GM21528 (cell line): ENCODE measurements at regions not wholly inside any gene's neighbourhood (a gene's known extent, or its start where the extent isn't known, plus 50 kb on each side); places are given as distances from the start of the nearest gene placed in this dataset.
A peak's percentile ranks its signal among the peaks of the same experiment; 100 is the strongest.

Experiments
- ATAC-seq: cut with Tn5 transposase; IDR thresholded peaks from one replicate; pipeline ENCODE4 v1.9.1; 2021; ENCODE audit warnings: mild to moderate bottlenecking, moderate library complexity; ENCODE audit not compliant: unreplicated experiment, low FRiP score

DNA sequence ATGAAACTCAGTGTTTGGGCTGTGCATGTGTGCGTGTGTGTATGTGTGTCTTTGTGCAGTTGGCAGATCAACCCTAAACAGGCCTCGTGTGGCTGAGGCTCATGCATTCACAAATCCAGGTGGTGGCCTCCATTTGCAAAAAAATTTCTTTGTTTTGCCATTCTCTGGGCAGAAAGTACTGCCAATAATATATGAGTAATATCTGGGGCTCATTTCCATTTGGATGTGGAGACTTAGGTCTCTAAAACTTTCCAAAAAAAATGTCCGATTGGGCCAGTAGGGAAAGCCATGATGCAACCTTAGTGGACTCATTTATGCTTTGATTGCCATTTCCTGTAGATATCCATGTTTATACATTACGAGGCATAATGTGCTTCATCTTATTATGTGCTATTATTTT, 77.9 kb upstream of the RPS23 start:
- ATAC-seq, result no peak

DNA sequence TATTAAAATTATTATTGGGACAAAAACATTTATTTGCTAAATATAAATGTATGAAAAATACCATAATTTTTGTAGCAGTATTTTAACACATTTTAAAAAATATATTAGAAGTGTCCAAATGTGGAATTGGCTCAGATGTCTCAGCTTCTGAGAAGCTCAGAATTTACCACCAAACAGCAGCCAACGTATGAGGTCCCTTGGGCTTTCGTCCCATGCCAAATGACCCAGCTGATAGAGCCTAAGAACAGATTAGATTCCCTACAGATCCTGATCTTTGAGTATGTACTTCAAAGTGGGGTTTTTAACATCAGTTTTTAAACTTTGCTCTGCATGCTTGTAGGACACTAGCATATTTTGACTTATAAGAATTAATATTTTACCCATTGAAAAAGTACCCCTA, 77.3 kb upstream of the RPS23 start:
- no peak for ATAC-seq

DNA sequence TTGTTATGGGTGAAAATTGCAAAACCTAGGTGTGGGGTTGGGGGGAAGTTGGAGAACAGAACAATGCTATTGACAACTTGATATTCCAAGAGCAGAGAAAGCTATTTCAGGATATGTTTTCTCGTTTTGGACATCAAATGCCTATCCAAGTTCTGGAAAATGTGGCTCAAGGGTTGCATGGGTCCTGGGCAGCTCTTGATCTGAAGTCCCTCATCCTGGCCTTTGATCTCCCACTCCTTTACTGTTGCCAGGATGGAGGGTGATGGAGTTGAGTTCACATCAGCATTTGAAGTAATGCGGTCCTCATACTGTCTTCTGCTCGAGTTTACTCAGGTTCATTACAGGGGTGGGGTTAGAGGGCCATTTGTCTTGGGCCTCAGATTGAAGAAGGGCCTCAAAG, 76.9 kb upstream of the RPS23 start:
- no peak for ATAC-seq

DNA sequence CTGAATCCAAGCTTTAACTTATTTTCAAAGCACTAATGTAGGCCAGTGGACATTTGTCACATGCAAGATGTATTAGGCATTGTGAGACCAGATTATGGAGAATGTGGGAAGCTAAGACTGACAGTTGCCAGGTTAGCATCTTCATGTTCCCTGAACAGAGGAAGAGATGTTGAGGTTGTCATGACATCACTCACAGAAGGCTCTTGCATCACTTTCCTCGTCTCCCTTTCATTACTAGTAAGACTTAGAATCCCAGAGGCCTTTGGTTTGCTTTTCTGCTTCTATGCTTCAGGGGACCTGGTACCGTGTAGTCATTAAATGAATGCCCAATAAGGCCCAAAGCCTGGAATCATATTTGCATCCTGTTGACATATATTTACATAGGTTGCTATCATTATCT, 76.4 kb upstream of the RPS23 start:
- no peak for ATAC-seq

DNA sequence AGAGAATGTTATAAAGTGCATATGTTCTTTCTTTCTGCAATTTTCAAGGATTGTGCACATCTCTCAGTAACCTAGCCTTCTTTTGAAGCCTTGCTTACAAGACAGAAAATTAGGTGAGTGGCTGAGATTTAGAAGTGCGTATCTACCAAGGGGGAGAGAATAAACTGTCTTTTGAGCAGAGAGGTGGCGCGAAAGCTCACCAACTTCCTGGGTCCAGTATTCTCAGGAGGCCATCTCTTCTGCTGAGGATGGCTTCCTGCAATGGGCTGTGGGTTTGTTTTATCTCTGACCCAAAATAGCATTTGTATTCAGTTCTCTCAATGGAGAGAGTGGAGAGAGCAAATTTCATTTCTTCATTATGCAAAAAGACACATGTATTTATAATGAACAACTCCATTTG, 75.4 kb upstream of the RPS23 start:
- no peak for ATAC-seq

DNA sequence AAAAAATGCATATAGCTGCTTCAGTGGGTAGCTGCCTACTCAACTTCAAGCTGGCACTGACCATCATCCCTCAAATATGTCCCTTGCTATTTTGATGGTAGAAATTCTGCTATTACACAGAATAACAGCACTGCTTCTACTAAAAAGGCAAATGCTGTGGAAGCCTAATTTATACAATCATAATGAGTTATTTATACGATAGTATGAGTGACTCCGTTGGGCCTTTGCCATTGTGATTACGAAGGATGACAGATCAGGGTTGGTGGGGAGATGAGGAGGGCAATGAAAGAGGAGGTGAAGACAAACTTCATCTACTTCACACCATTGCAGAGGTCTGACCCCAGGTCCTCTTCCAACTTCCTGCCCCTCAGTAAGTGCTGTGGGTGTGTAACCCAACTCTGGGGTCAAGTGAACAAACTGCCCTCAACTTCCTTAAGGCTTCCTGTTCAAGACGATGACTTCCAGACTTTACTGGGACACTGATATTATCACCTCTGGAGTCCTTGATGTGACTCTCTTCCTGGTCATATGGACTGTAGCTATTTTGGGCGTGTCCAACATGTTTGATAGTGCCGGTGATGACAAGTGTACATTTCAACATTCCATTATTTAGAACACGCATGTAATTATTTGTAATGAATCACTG, 74.1 kb upstream of the RPS23 start:
- ATAC-seq, result no peak

DNA sequence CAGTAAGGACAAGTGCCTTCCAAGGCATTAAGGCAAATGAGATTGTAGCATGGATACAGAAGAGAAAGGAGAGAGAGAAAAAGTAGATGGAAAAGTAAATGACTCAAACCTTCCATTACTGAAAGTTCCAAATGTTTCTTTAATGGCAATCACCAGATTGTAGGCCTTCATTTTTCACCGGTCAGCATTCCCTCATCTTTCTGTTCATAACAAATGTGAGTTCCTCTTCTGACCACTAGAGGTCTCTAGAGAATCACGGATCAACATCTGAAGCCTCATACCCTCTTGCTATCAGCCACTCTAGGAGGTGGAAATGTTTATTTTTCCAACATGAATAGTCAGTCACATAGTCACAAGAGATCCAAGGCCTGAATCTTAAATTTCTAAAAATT, 73.6 kb upstream of the RPS23 start:
- peak; percentile 68 for ATAC-seq

DNA sequence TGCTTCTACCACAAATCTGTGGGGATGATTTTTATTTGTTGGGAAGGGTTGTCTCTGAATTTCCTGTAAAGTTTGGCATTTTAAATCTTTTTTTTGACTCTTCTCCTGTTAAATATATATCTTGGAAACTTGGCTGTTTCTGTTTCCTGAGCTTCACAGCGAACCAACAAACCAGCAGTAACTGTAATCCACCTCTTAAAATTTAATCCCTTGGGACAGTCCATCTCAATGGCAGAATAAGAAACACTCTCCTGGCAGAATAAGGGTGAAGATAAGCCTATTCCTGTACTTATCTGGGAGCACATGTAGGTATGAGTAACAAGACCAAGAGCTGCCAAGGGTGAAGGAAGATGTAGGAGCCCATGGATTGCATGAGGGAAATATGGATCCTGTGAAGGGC, 73.1 kb upstream of the RPS23 start:
- no peak for ATAC-seq

DNA sequence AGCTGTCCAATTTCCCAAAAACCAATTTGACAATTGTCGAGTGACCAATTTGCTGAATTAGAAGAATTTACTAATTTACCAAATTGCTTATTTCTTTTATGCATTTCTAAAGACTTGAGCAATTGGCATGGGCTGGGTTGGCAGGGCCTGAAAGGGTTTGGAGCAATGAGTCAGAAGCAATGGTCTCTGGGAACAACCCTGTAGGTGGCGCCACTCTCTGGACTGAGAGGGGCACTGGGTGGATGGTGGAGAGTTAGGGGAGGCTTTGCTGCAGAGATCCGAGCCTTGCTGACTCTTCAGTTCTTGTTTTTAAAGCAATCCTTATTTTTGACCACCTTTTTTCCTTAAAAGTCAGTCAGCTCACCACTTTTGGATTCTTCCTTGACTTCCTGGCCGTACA, 71.5 kb upstream of the RPS23 start:
- ATAC-seq, result no peak

DNA sequence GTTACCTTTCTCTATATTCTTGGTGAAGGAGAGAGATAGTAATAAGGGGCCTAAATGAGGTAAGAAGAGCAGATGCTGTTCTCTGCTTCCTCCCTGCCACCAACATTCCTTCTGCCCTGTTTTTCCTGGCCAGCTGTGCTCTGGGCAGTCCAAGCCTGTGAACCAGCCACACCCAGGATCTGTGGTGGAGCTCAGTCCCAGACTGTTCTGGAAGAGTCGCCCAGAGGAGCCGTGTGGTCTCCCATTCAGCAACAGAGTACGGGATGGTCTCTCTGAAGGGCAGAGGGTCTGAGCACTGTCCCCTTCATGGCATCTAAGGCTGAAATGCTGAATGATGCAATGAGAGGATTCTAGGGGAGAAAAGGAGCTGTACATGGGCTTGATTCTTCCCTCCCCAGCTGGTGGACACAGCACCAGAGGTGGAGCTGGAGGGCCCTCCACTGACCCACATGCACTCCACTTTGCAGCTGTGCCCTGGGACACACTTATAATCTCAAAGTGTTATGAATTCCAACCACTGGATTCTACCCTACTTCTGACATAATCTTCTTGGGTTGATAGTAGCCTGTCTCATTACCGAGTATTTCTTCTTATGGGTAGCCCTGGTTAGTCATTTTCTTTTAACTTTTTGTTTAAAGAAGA, 70.8 kb upstream of the RPS23 start:
- no peak for ATAC-seq

DNA sequence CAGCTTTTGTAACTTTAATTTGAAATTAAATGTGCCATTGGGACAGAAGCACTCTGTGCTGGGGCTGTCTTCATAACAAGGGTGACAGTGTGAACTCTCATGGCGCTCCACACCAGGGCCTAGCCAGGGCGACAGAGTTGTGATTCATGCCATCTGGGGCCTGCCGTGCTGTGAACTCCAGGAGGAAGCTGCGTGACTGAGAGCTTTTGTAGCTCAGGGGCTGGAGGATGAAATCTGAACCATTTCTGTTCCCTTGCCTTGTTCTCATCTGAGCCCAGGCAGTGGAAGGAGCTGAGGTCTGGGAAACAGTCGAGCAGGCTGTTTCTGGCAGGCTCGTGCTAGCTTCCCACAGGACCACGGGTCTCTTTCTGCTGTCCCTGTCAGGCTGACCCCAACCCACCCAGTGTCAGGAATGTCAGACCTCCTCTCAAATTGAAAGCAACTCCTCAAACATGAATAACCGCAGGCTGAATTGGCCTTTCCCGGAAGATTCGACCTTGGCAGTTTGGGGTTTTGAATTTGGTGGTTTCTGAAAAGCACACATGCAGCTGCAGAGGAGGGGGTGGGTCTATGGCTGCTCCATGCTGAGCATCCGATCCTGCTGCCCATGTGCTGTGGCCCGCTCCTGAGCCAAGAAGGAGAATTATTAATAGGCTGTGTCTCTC, 69.2 kb upstream of the RPS23 start:
- ATAC-seq, result no peak

DNA sequence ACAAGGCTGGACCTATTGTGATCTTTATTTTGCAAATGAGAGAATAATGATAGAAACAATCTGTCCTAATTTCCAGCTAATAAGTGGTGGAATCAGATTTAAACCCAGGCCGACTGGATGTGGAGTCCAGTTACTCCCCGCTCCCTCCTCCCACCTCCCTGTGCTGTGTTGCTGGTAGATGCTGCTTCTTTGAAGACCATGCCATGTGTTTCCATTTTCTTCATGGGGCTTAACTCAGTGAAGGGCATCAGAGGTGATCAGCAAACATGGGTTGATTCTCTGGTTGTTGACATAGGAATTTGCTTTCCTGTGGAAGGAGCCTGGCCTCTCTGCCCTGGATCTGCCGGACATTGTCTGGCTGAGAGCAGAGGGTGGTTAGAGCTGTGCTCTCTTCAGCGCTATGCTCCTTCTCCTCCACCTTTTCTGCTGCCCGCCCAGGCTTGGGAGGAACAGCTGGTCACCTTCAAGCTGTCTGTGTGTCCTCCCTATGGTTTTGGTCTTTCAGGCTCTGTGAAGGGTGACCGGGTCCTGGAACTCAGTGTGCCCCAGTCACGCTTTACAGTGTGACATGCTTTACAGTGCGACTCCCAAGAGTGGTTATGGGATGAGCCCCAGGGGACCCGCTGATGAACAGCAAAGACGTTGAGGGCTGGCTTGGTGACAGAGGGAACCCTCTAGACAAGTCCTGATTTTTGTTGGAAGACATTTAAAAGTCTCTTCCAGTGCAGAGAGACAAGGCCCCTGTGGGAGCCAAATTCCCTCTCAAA, 68.4 kb upstream of the RPS23 start:
- ATAC-seq, result no peak

DNA sequence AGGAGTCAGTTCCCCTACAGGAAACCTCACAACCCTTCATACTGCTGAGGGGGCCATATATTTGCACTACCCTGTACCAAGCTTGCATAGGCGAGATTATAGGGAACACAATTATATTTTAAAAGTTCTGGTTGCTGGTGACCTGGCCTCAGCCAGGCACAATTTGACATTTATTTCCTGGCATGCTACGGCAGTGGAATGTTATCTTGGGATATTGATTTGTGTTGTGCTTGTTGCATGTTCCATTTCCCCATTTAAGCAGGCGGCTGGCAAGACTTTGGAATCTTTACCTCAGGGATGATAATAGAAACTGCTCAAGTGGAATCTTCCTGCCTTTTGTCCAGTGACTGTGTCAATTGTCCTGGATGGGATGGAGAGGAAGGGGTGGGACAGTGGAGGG, 67.0 kb upstream of the RPS23 start:
- ATAC-seq, result no peak

DNA sequence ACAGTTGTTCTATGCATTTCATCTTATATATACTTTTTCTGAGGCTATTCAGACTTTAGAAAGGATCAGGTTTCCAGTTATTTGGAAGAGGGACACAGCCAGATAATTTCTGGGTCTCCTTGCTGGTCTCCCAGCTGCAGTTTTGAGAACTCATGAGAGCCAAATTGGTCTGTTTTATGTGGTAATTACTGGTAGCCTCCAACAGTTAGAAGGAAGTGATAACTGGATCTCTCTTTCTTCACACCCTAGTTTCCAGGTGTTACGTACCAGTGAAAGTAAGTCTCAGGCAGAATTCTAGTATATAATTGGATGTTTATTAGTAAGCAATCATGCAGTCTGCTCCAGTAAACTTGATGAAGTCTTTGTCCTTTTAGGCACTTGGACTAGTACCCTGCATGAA, 63.2 kb upstream of the RPS23 start:
- no peak for ATAC-seq

DNA sequence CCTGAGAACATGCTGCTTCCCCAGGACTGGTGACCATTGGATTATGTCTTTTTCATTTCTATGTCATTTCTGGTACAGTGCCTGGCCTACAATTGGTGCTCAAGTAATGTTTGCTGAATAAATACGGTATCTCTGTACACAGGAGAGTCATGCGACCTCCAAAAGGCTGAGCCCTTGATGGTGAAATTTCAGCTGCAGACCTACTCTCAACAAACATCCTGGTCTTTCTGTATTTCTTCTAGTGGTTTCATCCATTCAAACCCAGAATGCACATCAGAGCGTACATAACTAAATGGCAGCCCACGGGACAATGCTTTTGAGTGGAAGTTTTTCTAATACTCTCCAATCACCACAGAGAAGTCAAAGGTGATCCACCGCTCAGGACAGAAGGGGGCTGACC, 62.6 kb upstream of the RPS23 start:
- ATAC-seq, result no peak

DNA sequence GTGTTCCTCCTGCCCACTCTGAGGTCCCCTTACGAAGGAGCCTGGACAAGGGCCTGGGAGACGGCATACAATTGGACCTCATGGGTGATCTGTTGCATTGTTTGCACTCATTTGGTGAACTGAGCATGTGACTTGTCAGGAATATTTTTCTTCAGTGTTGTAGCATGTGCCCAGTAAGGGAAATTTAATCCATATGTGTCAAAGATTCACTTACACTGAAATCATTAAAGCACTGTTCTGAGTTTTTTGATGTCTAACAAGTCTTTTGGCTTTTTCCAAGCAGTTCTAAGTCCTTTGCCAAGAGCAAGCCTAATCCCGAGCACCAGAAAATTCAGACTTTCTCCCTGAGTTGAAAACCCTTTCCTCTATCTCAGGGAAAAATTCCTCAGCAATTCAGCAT, 61.6 kb upstream of the RPS23 start:
- no peak for ATAC-seq

DNA sequence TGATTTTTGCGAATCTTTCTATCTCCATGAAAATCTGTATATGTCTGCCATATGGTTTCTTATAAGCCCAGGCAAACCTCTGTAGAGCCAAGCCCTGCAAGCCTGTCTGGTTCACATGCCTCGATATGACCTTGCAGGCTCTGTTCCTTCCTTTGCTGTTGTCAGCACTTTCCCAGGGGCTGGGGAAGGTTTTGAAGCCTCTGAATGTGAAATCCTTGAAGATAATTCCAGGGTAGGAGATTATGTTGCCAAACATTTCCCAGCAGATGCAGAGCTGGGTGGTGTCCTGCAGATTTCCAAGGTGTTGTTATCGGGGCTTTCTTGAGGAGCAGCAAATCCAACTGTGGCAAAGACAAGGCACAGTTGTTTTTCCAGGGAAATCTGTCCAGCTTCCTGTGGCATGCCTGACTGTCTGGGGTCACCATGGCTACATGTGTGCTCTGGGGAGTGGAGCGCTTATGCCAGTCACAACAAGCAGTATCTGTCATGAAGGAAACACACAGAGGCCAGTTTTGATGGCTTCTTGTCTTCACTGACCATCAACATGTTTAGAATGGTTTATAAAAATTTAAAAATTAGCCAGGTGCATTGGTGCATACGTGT, 60.7 kb upstream of the RPS23 start:
- ATAC-seq, result no peak

DNA sequence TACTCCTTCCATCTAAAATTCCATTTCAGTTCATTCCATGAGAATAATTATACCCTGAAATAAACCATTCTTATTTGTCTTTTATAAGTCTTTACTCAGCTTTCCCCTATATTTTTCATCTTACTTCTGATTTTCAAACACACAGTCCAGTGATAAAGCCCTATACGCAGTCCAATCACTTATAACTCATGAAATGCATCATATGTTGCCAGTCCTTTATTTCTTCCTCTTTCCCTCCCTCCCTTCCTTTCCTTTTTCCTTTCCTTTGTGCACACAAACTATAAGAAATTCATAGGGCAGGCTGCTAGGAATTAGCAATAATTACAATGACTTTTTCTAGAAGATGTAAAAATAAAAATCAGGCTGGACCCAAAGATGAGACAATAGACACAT, 58.8 kb upstream of the RPS23 start:
- no peak for ATAC-seq

DNA sequence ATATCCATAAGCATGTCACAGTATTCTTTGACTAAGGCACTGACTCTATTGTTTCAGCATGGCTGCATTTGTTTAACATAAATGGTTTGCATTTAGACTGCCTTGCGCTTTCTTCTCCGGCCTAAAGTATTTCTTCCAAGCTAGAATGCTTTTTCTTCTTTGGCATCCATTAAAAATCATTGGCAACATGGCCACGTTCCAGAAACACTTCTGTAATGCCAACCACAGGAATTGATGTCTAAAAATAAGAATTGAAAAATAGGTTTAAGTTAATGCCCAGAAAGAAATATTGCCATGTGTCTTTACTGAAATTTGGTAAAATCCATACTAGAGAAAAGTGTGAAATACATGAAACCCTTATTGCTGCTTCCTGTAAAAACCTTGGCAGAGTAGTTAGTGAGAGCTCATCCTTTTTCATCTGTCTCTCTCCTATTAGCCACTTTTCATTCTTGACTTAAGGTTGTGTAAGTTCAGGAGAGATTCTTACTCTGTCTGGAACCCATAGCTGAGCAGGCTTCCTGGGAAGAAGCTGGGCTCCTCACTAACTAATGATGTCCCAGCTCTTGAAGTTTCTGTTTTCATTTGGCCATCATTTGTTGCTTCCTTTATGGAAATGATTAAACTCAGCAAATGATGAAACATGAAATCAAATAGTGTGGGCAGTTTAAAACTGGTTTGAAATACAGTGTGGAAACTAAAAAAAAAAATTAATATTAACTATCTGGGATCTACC, 58.2 kb upstream of the RPS23 start:
- ATAC-seq, result no peak

DNA sequence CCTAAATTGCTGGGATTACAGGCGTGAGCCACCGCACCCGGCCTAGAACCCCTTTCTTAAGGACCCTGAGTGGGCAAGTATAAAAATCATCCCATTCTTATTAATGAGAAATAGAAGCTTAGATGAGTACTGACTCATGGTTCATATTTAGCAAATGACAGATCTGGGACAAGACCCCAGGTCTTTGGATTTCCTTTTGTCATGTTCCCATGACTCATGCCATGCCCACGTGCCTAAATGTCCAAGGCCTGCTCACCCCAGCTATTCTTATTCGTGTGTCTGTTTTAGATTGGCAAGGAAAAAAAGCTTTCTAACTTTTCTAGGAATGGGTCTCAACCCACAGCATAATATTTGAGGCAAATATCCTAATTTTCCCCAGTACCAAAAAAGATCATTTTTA, 57.7 kb upstream of the RPS23 start:
- ATAC-seq, result no peak
